GM12878 (cell line): ENCODE measurements at regions not wholly inside any gene's neighbourhood (a gene's known extent, or its start where the extent isn't known, plus 50 kb on each side); places are given as distances from the start of the nearest gene placed in this dataset.

ENCODE experiments used
- ATAC-seq: fragments of 200-7000 bp; cut with Tn5 transposase; 3 replicates; pipeline ENCODE4 v1.9.1; 2020; ENCODE audit warnings: mild to moderate bottlenecking, moderate library complexity
- BruUV-seq: library from RNA; stranded (reverse); fragments of 400-500 nt; replicated peaks from 2 replicates; lab custom pipeline; 2021; lab: Mats Ljungman, UMichigan
- CTCF ChIA-PET: fragments of 300-600 bp; sonication (Branson Sonifier 250); formaldehyde crosslinking; extraction: SDS; loops from one replicate; lab custom pipeline; 2021; ENCODE audit warnings: inconsistent platforms; lab: Yijun Ruan, JAX
- POLR2A ChIA-PET: fragments of 350-600 bp; formaldehyde crosslinking; extraction: SDS; loops from one replicate; lab custom pipeline; 2021; ENCODE audit warnings: inconsistent platforms; lab: Charles Lee
- RAD21 ChIA-PET: fragments of 300-600 bp; sonication (Branson Sonifier 250); formaldehyde crosslinking; loops from one replicate; lab custom pipeline; 2023; ENCODE audit warnings: antibody characterized with exemption; ENCODE audit not compliant: unreplicated experiment; lab: Charles Lee
- SMC1A ChIA-PET: fragments of 300-600 bp; sonication (Branson Sonifier 250); formaldehyde crosslinking; loops from one replicate; lab custom pipeline; 2023; ENCODE audit not compliant: unreplicated experiment, uncharacterized antibody; lab: Charles Lee
- DNase-seq: peaks from one replicate; pipeline ENCODE4 v3.0.0-alpha.2; 2011; ENCODE audit warnings: low read depth, low spot score
- FAIRE-seq: peaks from 3 replicates; lab custom pipeline; 2011; peaks lifted over from hg19 to GRCh38; lab: Jason Lieb, UNC
- H2AFZ ChIP-seq: 2 replicates; pipeline ENCODE4 v1.6.0; 2011; ENCODE audit warnings: low read depth, low read length, control low read depth; ENCODE audit not compliant: control insufficient read depth
- H3K27ac ChIP-seq: 2 replicates; pipeline ENCODE4 v1.5.1; 2011; ENCODE audit warnings: control low read depth; ENCODE audit not compliant: control insufficient read depth, insufficient read depth
- H3K27me3 ChIP-seq, 2 experiments: replicated peaks in 1 of 2; 2 replicates each; pipeline versions ENCODE4 v1.6.0 to v1.6.1; 2011; ENCODE audit warnings: low read length in 1 of 2; ENCODE audit not compliant: control insufficient read depth in 2 of 2, insufficient read depth in 2 of 2
- H3K36me3 ChIP-seq, 2 experiments: 2 replicates each; pipeline ENCODE4 v1.5.1; 2011; ENCODE audit warnings: low read length in 1 of 2; ENCODE audit not compliant: control insufficient read depth in 2 of 2, insufficient read depth in 2 of 2
- H3K4me1 ChIP-seq: 2 replicates; pipeline ENCODE4 v1.6.1; 2011; ENCODE audit warnings: mild to moderate bottlenecking, low read length, moderate library complexity, mixed read lengths; ENCODE audit not compliant: control insufficient read depth, insufficient read depth
- H3K4me2 ChIP-seq: 2 replicates; pipeline ENCODE4 v1.6.0; 2011; ENCODE audit warnings: control low read depth; ENCODE audit not compliant: control insufficient read depth, insufficient read depth
- H3K4me3 ChIP-seq: fragments of 200-600 bp; sonication (generic); 2 replicates; pipeline ENCODE4 v1.5.1; 2016
- H3K79me2 ChIP-seq: 2 replicates; pipeline ENCODE4 v1.6.0; 2011; ENCODE audit warnings: low read length; ENCODE audit not compliant: control insufficient read depth, insufficient read depth
- H3K9ac ChIP-seq: 2 replicates; pipeline ENCODE4 v1.8.0; 2011; ENCODE audit warnings: low read length, control low read depth, mixed read lengths; ENCODE audit not compliant: control insufficient read depth, insufficient read depth
- H3K9me3 ChIP-seq: replicated peaks from 3 replicates; pipeline ENCODE4 v1.5.1; 2011; ENCODE audit warnings: mild to moderate bottlenecking, low read length; ENCODE audit not compliant: control insufficient read depth, insufficient read depth
- H4K20me1 ChIP-seq: 2 replicates; pipeline ENCODE4 v1.6.0; 2011; ENCODE audit not compliant: control insufficient read depth, insufficient read depth
- BRCA1 ChIP-seq: IDR thresholded peaks from 2 replicates; pipeline ENCODE4 v1.6.1; 2011; ENCODE audit warnings: low read depth, low read length, improper control_type of control experiment
- CEBPB ChIP-seq, 2 experiments: fragments of 150-350 bp in 1 of 2; IDR thresholded peaks; 2 replicates each; pipeline ENCODE4 v1.6.1; 2012 to 2014; ENCODE audit warnings: low read depth in 2 of 2, low read length in 2 of 2, borderline replicate concordance in 1 of 2, inconsistent platforms in 1 of 2
- EP300 ChIP-seq, 2 experiments: fragments of 150-350 bp in 1 of 2; IDR thresholded peaks; 2 replicates each; pipeline ENCODE4 v1.6.1; 2011 to 2012; ENCODE audit warnings: low read depth in 2 of 2, low read length in 2 of 2, borderline replicate concordance in 1 of 2, improper control_type of control experiment in 1 of 2, inconsistent platforms in 1 of 2; ENCODE audit not compliant: control insufficient read depth in 1 of 2
- EZH2 ChIP-seq: IDR thresholded peaks from 2 replicates; pipeline ENCODE4 v1.6.1; 2012; ENCODE audit warnings: low read depth, mild to moderate bottlenecking, control low read depth, inconsistent platforms, low read length, borderline replicate concordance; ENCODE audit not compliant: control insufficient read depth
- HDGF ChIP-seq: fragments of 450-650 bp; IDR thresholded peaks from 2 replicates; pipeline ENCODE4 v1.6.1; 2016; ENCODE audit warnings: antibody characterized with exemption
- MLLT1 ChIP-seq: fragments of 450-650 bp; IDR thresholded peaks from 2 replicates; pipeline ENCODE4 v1.6.1; 2016; ENCODE audit warnings: mild to moderate bottlenecking
- NR2C2 ChIP-seq: IDR thresholded peaks from 2 replicates; pipeline ENCODE4 v1.6.1; 2011; ENCODE audit warnings: borderline replicate concordance, low read depth; ENCODE audit not compliant: control insufficient read depth, insufficient read length
- POLR2AphosphoS5 ChIP-seq: IDR thresholded peaks from 2 replicates; pipeline ENCODE4 v1.6.1; 2011; ENCODE audit warnings: mild to moderate bottlenecking, low read length, inconsistent platforms
- RB1 ChIP-seq: fragments of 450-650 bp; formaldehyde crosslinking; IDR thresholded peaks from 2 replicates; pipeline ENCODE4 v1.6.1; 2017; ENCODE audit warnings: mild to moderate bottlenecking, borderline replicate concordance
- RUNX3 ChIP-seq: IDR thresholded peaks from 2 replicates; pipeline ENCODE4 v1.6.1; 2012; ENCODE audit warnings: low read length, inconsistent platforms
- SIX5 ChIP-seq: IDR thresholded peaks from 2 replicates; pipeline ENCODE4 v1.6.1; 2011; ENCODE audit warnings: mild to moderate bottlenecking, low read depth, low read length, moderate library complexity; ENCODE audit not compliant: severe bottlenecking
- SPI1 ChIP-seq: IDR thresholded peaks from 2 replicates; pipeline ENCODE4 v1.6.1; 2011; ENCODE audit warnings: low read depth, mild to moderate bottlenecking, low read length, moderate library complexity, borderline replicate concordance; ENCODE audit not compliant: insufficient read depth
- SRF ChIP-seq, 2 experiments: IDR thresholded peaks; 2 replicates each; pipeline ENCODE4 v1.6.1; 2011; ENCODE audit warnings: low read depth in 2 of 2, low read length in 2 of 2, mild to moderate bottlenecking in 1 of 2, moderate library complexity in 1 of 2
- TCF7 ChIP-seq: IDR thresholded peaks from 2 replicates; pipeline ENCODE4 v1.6.1; 2014; ENCODE audit warnings: antibody characterized with exemption, borderline replicate concordance
- YY1 ChIP-seq: IDR thresholded peaks from 2 replicates; pipeline ENCODE4 v1.6.1; 2011; ENCODE audit warnings: low read depth, mild to moderate bottlenecking, low read length
- ZBTB33 ChIP-seq: fragments of 450-650 bp; IDR thresholded peaks from 2 replicates; pipeline ENCODE4 v1.6.1; 2017; ENCODE audit warnings: mild to moderate bottlenecking
- ZNF274 ChIP-seq: IDR thresholded peaks from one replicate; pipeline ENCODE4 v1.8.0; 2011; ENCODE audit not compliant: insufficient read length, insufficient read depth
- WGBS: methylation state at CpG from one replicate; pipeline ENCODE4 v1.1.6; 2016; ENCODE audit warnings: low lambda C conversion rate; ENCODE audit not compliant: insufficient replicate concordance, insufficient coverage; ENCODE audit errors: missing lambda C conversion rate; 5-methylcytosine and 5-hydroxymethylcytosine counted together
- in situ Hi-C: fragments of 300-500 bp; cut with MboI; formaldehyde crosslinking; loops from 9 replicates; pipeline ENCODE4 v1.14.3; 2018; ENCODE audit warnings: mixed read lengths
- intact Hi-C: fragments of 100-400 bp; cut with micrococcal nuclease; formaldehyde crosslinking; loops from one replicate; pipeline ENCODE4 v1.14.2; 2022; ENCODE audit not compliant: unreplicated experiment
- TF ChIP-seq, protein P1 (sequence below): IDR thresholded peaks from 2 replicates; pipeline ENCODE4 v1.6.1; 2011; ENCODE audit warnings: borderline replicate concordance, low read depth, mild to moderate bottlenecking, moderate library complexity, low read length; ENCODE audit not compliant: insufficient read depth, poor library complexity, severe bottlenecking

DNA sequence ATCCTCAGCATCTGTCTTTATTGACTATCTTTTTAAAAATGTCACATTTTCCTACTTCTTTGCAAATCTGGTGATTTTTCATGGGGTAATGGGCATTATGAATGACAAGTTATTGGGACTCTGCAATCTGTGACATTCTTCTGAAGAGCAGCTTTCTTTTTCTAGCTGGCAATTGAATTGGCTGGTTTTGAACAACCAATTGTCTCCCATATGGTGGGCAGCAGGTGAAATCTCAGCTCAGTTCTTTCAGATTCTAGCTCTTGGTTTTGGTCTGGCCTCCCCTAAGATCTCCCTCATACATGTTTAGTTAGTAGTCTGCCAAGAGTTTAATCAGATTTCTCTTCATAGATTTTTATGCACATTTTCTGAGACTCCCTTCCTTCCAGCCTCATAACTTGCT, 107.9 kb upstream of the EPB41L3 start (continued):
- TF ChIP-seq YY1 (no peak), SPI1 (no peak), HDGF (no peak), ZBTB33 (no peak)
- TF ChIP-seq, protein P1, sequence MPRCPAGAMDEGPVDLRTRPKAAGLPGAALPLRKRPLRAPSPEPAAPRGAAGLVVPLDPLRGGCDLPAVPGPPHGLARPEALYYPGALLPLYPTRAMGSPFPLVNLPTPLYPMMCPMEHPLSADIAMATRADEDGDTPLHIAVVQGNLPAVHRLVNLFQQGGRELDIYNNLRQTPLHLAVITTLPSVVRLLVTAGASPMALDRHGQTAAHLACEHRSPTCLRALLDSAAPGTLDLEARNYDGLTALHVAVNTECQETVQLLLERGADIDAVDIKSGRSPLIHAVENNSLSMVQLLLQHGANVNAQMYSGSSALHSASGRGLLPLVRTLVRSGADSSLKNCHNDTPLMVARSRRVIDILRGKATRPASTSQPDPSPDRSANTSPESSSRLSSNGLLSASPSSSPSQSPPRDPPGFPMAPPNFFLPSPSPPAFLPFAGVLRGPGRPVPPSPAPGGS = no peak
- TF ChIP-seq, all 136 proteins: peak for 0

GRCh38 chr18:5649439-5649838, 105.6 kb upstream of the EPB41L3 start:
- no TSS peak for BruUV-seq
- WGBS = 49% methylated on average over 8 of the region's 8 CpGs
- POLR2A ChIA-PET = no interaction called here
- H3K4me3 ChIP-seq = no peak overlapping the region
- H3K4me2 ChIP-seq = no peak overlapping the region
- no peaks in the 10 kb centered on the region for H3K27me3 ChIP-seq
- SMC1A ChIA-PET = no interaction called here
- in situ Hi-C loops (no loop called here), intact Hi-C loops (no loop called here)
- no peak overlapping the region for H3K27ac ChIP-seq
- no peaks in the 10 kb centered on the region for H3K4me1 ChIP-seq
- RAD21 ChIA-PET = no interaction called here
- no peak overlapping the region for H3K9ac ChIP-seq
- no peaks in the 10 kb centered on the region for H3K36me3 ChIP-seq
- ATAC-seq (no peak), FAIRE-seq (no peak), DNase-seq (no peak)
- CTCF ChIA-PET = no interaction called here
- no peaks in the 10 kb centered on the region for H3K79me2 ChIP-seq
- no peaks in the 10 kb centered on the region for H4K20me1 ChIP-seq
- H2AFZ ChIP-seq = no peak overlapping the region
- H3K9me3 ChIP-seq = no peaks in the 10 kb centered on the region
- TF ChIP-seq, protein P1 = no peak
- no peak for TF ChIP-seq EP300 (IDR thresholded peaks at IDR 0.05; ENCODE audit: borderline replicate concordance in 1 of 2, control insufficient read depth in 1 of 2, low read depth in 2 of 2, low read length in 2 of 2)
- no peak for TF ChIP-seq EZH2
- TF ChIP-seq SRF (IDR thresholded peaks at IDR 0.05; ENCODE audit: low read depth in 2 of 2, low read length in 2 of 2) = no peak
- TF ChIP-seq MLLT1 = no peak
- no peak for TF ChIP-seq NR2C2
- TF ChIP-seq TCF7 = no peak
- TF ChIP-seq SIX5 = no peak
- no peak for TF ChIP-seq BRCA1
- no peak for TF ChIP-seq RUNX3
- TF ChIP-seq ZNF274 = no peak
- no peak for TF ChIP-seq POLR2AphosphoS5
- no peak for TF ChIP-seq CEBPB (IDR thresholded peaks at IDR 0.05; ENCODE audit: borderline replicate concordance in 1 of 2, low read depth in 2 of 2, low read length in 2 of 2)
- TF ChIP-seq RB1 = no peak
